ENCODE measurements at regions not wholly inside any gene's neighbourhood (a gene's known extent, or its start where the extent isn't known, plus 50 kb on each side); places are given as distances from the start of the nearest gene placed in this dataset.

DNA sequence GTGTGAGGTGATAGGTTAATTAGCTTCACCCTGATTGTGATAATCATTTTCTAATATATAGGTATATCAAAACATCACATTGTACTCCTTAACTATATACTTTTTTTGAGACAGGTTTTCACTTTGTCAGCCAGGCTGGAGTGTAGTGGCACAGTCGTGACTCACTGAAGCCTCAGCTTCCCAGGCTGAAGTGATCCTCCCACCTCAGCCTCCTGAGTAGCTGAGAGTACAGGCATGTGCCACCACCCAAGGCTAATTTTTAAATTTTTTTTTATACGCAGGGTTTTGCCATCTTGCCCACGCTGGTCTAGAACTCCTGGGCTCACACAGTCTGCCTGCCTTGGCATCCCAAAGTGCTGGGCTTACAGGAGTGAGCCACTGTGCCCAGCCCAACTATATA, 455.3 kb upstream of the MAF start:
- no peak overlapping the region for H3K27ac ChIP-seq
- no peaks in the 10 kb centered on the region for H3K36me3 ChIP-seq
- H3K4me1 ChIP-seq, result peaks cover 0 to 21% (median 5%) of the 10 kb centered on the region in 3 donors
- no peak for ATAC-seq
- no peak for TF ChIP-seq POLR2A (IDR thresholded peaks at IDR 0.05)
- TF ChIP-seq POLR2AphosphoS5 (IDR thresholded peaks at IDR 0.05), result no peak
- TF ChIP-seq, protein P1, sequence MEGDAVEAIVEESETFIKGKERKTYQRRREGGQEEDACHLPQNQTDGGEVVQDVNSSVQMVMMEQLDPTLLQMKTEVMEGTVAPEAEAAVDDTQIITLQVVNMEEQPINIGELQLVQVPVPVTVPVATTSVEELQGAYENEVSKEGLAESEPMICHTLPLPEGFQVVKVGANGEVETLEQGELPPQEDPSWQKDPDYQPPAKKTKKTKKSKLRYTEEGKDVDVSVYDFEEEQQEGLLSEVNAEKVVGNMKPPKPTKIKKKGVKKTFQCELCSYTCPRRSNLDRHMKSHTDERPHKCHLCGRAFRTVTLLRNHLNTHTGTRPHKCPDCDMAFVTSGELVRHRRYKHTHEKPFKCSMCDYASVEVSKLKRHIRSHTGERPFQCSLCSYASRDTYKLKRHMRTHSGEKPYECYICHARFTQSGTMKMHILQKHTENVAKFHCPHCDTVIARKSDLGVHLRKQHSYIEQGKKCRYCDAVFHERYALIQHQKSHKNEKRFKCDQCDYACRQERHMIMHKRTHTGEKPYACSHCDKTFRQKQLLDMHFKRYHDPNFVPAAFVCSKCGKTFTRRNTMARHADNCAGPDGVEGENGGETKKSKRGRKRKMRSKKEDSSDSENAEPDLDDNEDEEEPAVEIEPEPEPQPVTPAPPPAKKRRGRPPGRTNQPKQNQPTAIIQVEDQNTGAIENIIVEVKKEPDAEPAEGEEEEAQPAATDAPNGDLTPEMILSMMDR (IDR thresholded peaks at IDR 0.05), result no peak
- no peak for TF ChIP-seq EP300 (IDR thresholded peaks at IDR 0.05)
- WGBS, 2 donors (ENCODE audit: low coverage in 1 of 2), result 86 to 94% methylated on average over 2 of the region's 3 CpGs
- H3K27me3 ChIP-seq, result no peaks in the 10 kb centered on the region
- H3K9me3 ChIP-seq, result no peaks in the 10 kb centered on the region
- no peak overlapping the region for H3K4me3 ChIP-seq

DNA sequence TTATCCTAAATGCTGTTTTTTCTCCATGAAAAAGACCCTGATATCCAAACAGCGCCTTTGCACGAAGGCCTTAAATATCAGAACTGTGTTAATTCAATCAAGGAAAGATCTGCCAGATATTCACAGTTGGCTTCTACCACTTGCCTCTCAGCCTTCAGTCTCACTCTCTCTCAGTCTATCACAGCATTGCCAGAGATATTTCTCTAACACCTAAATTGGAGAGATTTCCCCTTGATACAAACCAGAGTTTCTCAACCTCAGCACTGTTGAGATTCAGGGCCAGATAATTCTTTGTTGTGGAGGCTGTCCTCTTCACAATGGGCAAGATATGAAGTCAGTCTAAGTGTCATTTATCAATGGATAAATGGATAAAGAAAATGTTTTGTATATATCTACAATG, 454.1 kb upstream of the MAF start:
- Histone ChIP-seq H3K4me3 (no peak overlapping the region), H3K27ac (no peak overlapping the region), H3K36me3 (no peaks in the 10 kb centered on the region), H3K27me3 (no peaks in the 10 kb centered on the region), H3K9me3 (no peaks in the 10 kb centered on the region), H3K4me1 (peaks cover 0 to 21% (median 5%) of the 10 kb centered on the region in 3 donors)
- ATAC-seq, result no peak
- TF ChIP-seq POLR2A (IDR thresholded peaks at IDR 0.05), result no peak
- no peak for TF ChIP-seq POLR2AphosphoS5 (IDR thresholded peaks at IDR 0.05)
- TF ChIP-seq, protein P1 (IDR thresholded peaks at IDR 0.05), result no peak
- TF ChIP-seq EP300 (IDR thresholded peaks at IDR 0.05), result no peak
- WGBS, 2 donors (ENCODE audit: low coverage in 1 of 2), result 89 to 94% methylated on average over 2 of the region's 2 CpGs

DNA sequence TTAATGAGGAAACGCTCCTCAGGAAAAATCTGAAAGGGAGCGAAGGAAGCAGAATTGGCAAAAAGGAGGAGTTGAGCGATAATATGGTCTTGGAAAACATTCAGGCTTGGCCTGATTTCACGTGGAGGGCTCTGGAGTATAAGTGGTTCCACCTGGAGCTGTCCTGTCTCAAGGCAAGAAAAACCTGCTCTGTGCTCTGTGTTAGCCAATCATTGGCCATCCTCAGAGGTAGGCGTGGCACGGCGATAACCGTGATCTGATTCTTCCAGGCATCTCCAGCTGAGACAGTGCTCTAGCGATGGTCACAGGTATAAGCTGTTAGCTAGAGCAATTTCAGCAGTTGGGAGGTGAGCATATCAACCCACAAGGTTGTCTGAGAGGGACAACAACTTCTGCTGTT, 450.5 kb upstream of the MAF start:
- no peaks in the 10 kb centered on the region for H3K36me3 ChIP-seq
- no peaks in the 10 kb centered on the region for H3K9me3 ChIP-seq
- TF ChIP-seq POLR2A (IDR thresholded peaks at IDR 0.05), result no peak
- TF ChIP-seq, protein P1 (IDR thresholded peaks at IDR 0.05), result no peak
- TF ChIP-seq EP300 (IDR thresholded peaks at IDR 0.05), result no peak
- no peak for TF ChIP-seq POLR2AphosphoS5 (IDR thresholded peaks at IDR 0.05)
- 66 to 86% methylated on average over 4 to 7 of the region's 9 CpGs for WGBS, 2 donors (ENCODE audit: low coverage in 1 of 2)
- ATAC-seq, result no peak
- H3K4me1 ChIP-seq, result peaks cover 0 to 5% (median 0%) of the 10 kb centered on the region in 3 donors
- H3K27ac ChIP-seq, result no peak overlapping the region
- no peak overlapping the region for H3K4me3 ChIP-seq
- H3K27me3 ChIP-seq, result no peaks in the 10 kb centered on the region

DNA sequence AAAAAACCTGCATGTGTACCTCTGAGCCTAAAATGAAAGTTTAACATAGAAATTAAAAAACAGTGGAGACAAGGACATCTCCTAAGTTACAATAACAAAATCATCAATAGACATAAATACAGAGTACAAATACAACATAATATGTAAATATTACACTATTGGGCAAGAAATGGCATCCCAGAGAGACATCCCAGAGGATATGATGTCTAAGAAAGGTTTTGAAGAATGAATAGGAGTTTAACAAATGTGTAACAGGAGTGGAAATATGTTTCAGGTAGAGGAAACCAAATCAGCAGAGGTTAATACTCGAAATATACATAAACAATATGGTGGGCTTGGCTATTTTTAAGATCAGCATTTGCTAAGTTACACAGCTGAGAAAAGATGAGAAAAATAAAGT, 447.7 kb upstream of the MAF start:
- no peaks in the 10 kb centered on the region for H3K36me3 ChIP-seq
- WGBS, 2 donors (ENCODE audit: low coverage in 1 of 2), result 67 to 83% methylated on average over 1 of the region's 1 CpG
- peaks cover 0 to 13% (median 0%) of the 10 kb centered on the region in 3 donors for H3K4me1 ChIP-seq
- no peaks in the 10 kb centered on the region for H3K9me3 ChIP-seq
- TF ChIP-seq POLR2AphosphoS5 (IDR thresholded peaks at IDR 0.05), result no peak
- no peak for TF ChIP-seq EP300 (IDR thresholded peaks at IDR 0.05)
- TF ChIP-seq POLR2A (IDR thresholded peaks at IDR 0.05), result no peak
- TF ChIP-seq, protein P1 (IDR thresholded peaks at IDR 0.05), result no peak
- no peak overlapping the region for H3K4me3 ChIP-seq
- H3K27me3 ChIP-seq, result no peaks in the 10 kb centered on the region
- ATAC-seq, result no peak
- no peak overlapping the region for H3K27ac ChIP-seq

DNA sequence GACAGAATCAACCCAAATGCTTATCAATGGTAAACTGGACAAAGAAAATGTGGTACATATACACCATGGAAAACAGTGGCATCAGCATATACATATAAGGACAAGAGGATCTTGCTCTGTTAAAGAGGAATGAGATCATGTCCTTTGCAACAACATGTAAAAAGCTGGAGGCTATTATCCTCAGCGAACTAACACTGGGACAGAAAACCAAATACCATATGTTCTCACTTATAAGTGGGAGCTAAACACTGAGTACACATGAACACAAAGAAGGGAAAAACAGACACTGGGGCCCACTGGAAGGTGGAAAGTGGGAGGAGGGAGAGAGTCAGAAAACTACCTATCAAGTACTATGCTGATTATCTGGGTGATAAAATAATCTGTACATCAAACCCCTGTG, 447.3 kb upstream of the MAF start:
- H3K9me3 ChIP-seq, result no peaks in the 10 kb centered on the region
- no peak for ATAC-seq
- H3K27me3 ChIP-seq, result no peaks in the 10 kb centered on the region
- no peak for TF ChIP-seq POLR2AphosphoS5 (IDR thresholded peaks at IDR 0.05)
- no peak for TF ChIP-seq POLR2A (IDR thresholded peaks at IDR 0.05)
- TF ChIP-seq EP300 (IDR thresholded peaks at IDR 0.05), result no peak
- TF ChIP-seq, protein P1 (IDR thresholded peaks at IDR 0.05), result no peak
- no peak overlapping the region for H3K27ac ChIP-seq
- H3K36me3 ChIP-seq, result no peaks in the 10 kb centered on the region
- H3K4me1 ChIP-seq, result peaks cover 0 to 15% (median 0%) of the 10 kb centered on the region in 3 donors
- 75 to 83% methylated on average over 1 of the region's 1 CpG for WGBS, 2 donors (ENCODE audit: low coverage in 1 of 2)
- H3K4me3 ChIP-seq, result no peak overlapping the region
